ENCODE measurements at regions not wholly inside any gene's neighbourhood (a gene's known extent, or its start where the extent isn't known, plus 50 kb on each side); places are given as distances from the start of the nearest gene placed in this dataset.
"Not testable (repeated sequence)": the region's sequence is repeated elsewhere in the genome, so short reads cannot be mapped to it uniquely, and the experiment has no call there.

GRCh38 chr14:38047195-38047902, 160.4 kb upstream of the SSTR1 start:
- DNase-seq, result no peak
- WGBS, 2 donors, result 46 to 72% methylated on average over 2 of the region's 2 CpGs
- Histone ChIP-seq H3K36me3 (no peaks in the 10 kb centered on the region), H3K4me1 (no peaks in the 10 kb centered on the region), H3K27ac (no peak overlapping the region), H3K27me3 (no peaks in the 10 kb centered on the region), H3K9me3 (no peaks in the 10 kb centered on the region), H3K4me3 (no peak overlapping the region)
- intact Hi-C loops (cut with DNase I), result no loop called here
- no peak for TF ChIP-seq POLR2A (IDR thresholded peaks at IDR 0.05)
- no peak for TF ChIP-seq POLR2AphosphoS5 (IDR thresholded peaks at IDR 0.05)
- TF ChIP-seq EP300 (IDR thresholded peaks at IDR 0.05), result no peak
- no peak for TF ChIP-seq CTCF (IDR thresholded peaks at IDR 0.05)

GRCh38 chr14:38053666-38054065, 154.0 kb upstream of the SSTR1 start:
- Histone ChIP-seq H3K4me3 (no peak overlapping the region), H3K27me3 (no peaks in the 10 kb centered on the region), H3K9me3 (no peaks in the 10 kb centered on the region), H3K27ac (no peak overlapping the region), H3K36me3 (no peaks in the 10 kb centered on the region), H3K4me1 (no peaks in the 10 kb centered on the region)
- intact Hi-C loops (cut with DNase I), result no loop called here
- TF ChIP-seq POLR2A (IDR thresholded peaks at IDR 0.05) (no peak), EP300 (IDR thresholded peaks at IDR 0.05) (no peak), POLR2AphosphoS5 (IDR thresholded peaks at IDR 0.05) (no peak), CTCF (IDR thresholded peaks at IDR 0.05) (no peak)
- DNase-seq, result no peak

- WGBS, 2 donors, result 82 to 83% methylated on average over 2 of the region's 2 CpGs
- no peak for DNase-seq
- Histone ChIP-seq H3K9me3 (peaks cover 0 to 2% (median 0%) of the 10 kb centered on the region in 4 donors), H3K4me3 (no peak overlapping the region), H3K27ac (no peak overlapping the region), H3K4me1 (no peaks in the 10 kb centered on the region), H3K36me3 (no peaks in the 10 kb centered on the region), H3K27me3 (no peaks in the 10 kb centered on the region)
- intact Hi-C loops (cut with DNase I), result no loop called here
- no peak for TF ChIP-seq POLR2A (IDR thresholded peaks at IDR 0.05)
- TF ChIP-seq POLR2AphosphoS5 (IDR thresholded peaks at IDR 0.05), result no peak
- no peak for TF ChIP-seq EP300 (IDR thresholded peaks at IDR 0.05)
- TF ChIP-seq CTCF (IDR thresholded peaks at IDR 0.05), result no peak
Observed at GRCh38 chr14:38056270-38056669, 151.4 kb upstream of the SSTR1 start.

GRCh38 chr14:38062223-38062622, 145.5 kb upstream of the SSTR1 start:
- H3K9me3 ChIP-seq; H3K27ac ChIP-seq; DNase-seq; H3K4me3 ChIP-seq; H3K4me1 ChIP-seq; intact Hi-C loops (cut with DNase I); H3K36me3 ChIP-seq; H3K27me3 ChIP-seq: not testable (repeated sequence)
- WGBS, 2 donors, result 92 to 93% methylated on average over 2 of the region's 2 CpGs

GRCh38 chr14:38063711-38064320, 143.9 kb upstream of the SSTR1 start:
- Histone ChIP-seq H3K9me3 (peaks cover 0 to 7% (median 2%) of the 10 kb centered on the region in 4 donors), H3K27ac (no peak overlapping the region), H3K4me1 (no peaks in the 10 kb centered on the region), H3K4me3 (no peak overlapping the region), H3K27me3 (no peaks in the 10 kb centered on the region), H3K36me3 (no peaks in the 10 kb centered on the region)
- TF ChIP-seq EP300 (IDR thresholded peaks at IDR 0.05) (no peak), POLR2AphosphoS5 (IDR thresholded peaks at IDR 0.05) (no peak), POLR2A (IDR thresholded peaks at IDR 0.05) (no peak), CTCF (IDR thresholded peaks at IDR 0.05) (no peak)
- 48 to 63% methylated on average over 2 of the region's 2 CpGs for WGBS, 2 donors
- intact Hi-C loops (cut with DNase I), result no loop called here
- DNase-seq, result no peak
